ENCODE measurements at regions not wholly inside any gene's neighbourhood (a gene's known extent, or its start where the extent isn't known, plus 50 kb on each side); places are given as distances from the start of the nearest gene placed in this dataset.

DNA sequence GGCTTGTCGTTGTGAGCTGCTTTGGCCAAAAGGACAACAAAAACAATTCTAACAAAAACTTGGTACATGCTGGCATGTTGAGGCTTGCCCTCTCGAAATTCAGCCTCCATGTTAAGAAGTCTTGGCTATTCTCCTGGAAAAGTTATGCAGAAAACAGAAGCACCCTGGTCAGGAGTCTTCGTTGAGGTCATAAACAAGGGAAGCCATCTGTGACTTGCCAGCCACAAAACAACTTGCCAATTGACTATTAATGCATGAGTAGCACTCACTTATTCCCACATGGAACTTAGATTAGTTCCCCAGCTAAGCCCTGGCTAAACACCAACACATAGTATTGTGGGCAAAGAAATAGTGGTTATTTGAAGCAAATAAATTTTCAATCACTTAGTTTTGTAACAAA, 521.0 kb upstream of the CHD1 start:
- TF ChIP-seq, protein P1, sequence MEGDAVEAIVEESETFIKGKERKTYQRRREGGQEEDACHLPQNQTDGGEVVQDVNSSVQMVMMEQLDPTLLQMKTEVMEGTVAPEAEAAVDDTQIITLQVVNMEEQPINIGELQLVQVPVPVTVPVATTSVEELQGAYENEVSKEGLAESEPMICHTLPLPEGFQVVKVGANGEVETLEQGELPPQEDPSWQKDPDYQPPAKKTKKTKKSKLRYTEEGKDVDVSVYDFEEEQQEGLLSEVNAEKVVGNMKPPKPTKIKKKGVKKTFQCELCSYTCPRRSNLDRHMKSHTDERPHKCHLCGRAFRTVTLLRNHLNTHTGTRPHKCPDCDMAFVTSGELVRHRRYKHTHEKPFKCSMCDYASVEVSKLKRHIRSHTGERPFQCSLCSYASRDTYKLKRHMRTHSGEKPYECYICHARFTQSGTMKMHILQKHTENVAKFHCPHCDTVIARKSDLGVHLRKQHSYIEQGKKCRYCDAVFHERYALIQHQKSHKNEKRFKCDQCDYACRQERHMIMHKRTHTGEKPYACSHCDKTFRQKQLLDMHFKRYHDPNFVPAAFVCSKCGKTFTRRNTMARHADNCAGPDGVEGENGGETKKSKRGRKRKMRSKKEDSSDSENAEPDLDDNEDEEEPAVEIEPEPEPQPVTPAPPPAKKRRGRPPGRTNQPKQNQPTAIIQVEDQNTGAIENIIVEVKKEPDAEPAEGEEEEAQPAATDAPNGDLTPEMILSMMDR (conservative IDR thresholded peaks at IDR 0.05), result no peak
- TF ChIP-seq ZFX (IDR thresholded peaks at IDR 0.05), result no peak

Data from C4-2B (cell line).